ENCODE measurements at regions not wholly inside any gene's neighbourhood (a gene's known extent, or its start where the extent isn't known, plus 50 kb on each side); places are given as distances from the start of the nearest gene placed in this dataset.
"Not testable (repeated sequence)": the region's sequence is repeated elsewhere in the genome, so short reads cannot be mapped to it uniquely, and the experiment has no call there.

DNA sequence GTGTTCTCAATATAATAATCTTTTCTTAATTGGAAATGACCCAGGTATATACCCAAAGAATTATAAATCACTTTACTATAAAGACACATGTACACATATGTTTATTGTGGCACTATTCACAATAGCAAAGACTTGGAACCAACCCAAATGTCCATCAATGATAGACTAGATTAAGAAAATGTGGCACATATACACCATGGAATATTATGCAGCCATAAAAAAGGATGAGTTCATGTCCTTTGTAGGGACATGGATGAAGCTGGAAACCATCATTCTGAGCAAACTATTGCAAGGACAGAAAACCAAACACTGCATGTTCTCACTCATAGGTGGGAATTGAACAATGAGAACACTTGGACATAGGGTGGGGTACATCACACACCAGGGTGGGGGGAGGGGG lies 56.8 kb downstream of the SCGB2B2 start:
- H3K4me1 ChIP-seq; FAIRE-seq; POLR2A ChIA-PET; H3K4me2 ChIP-seq; H3K4me3 ChIP-seq; DNase-seq (ENCODE audit: low read depth in 1 of 2, low spot score in 1 of 2); H3K27ac ChIP-seq; CTCF ChIA-PET; ATAC-seq: not testable (repeated sequence)
- peaks cover 50% of the 10 kb centered on the region for H3K9me3 ChIP-seq

DNA sequence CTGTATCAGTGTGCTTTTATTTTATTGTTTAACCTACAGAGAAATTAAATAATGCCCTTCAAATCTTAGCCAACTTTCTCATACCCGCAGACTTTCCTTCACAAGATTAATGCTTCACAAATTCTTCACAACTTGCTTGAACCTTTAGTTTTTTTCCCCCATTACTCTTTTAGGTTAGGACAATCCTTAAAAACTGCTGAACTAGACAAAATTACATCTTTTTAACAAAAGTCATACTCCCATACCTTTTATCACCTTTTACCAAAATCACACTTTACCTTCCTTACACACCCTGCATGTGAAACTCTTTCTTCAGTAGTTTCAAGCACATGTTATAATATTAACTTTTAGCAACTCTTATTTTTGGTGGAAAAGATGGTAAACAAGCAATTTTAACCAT lies 58.5 kb downstream of the SCGB2B2 start:
- H3K4me3 ChIP-seq: no peak overlapping the region
- POLR2A ChIA-PET: no interaction called here
- H3K27ac ChIP-seq: no peak overlapping the region
- H3K4me1 ChIP-seq: no peaks in the 10 kb centered on the region
- peaks cover 50% of the 10 kb centered on the region for H3K9me3 ChIP-seq
- H3K4me2 ChIP-seq: no peak overlapping the region
- CTCF ChIA-PET: interaction anchor here (0.6 to 1.1 kb wide), 3 partner anchors 10 to 317 kb away, joined by 3 read pairs; no protein-coding TSS in a partner anchor
- TF ChIP-seq GATA3 (IDR thresholded peaks at IDR 0.05; ENCODE audit: borderline replicate concordance): no peak
- TF ChIP-seq HEYL (CRISPR knock-in tag; IDR thresholded peaks at IDR 0.05): no peak
- peak; percentile 94 for TF ChIP-seq MAFK (IDR thresholded peaks at IDR 0.05; ENCODE audit: partially characterized antibody)
- no peak for TF ChIP-seq HOXB13 (CRISPR knock-in tag; IDR thresholded peaks at IDR 0.05; ENCODE audit: low read depth)
- TF ChIP-seq ATOH8 (CRISPR knock-in tag; IDR thresholded peaks at IDR 0.05; ENCODE audit: low read depth): no peak
- peak; percentile 94 for FAIRE-seq
- no peak for ATAC-seq
- no peak for DNase-seq (ENCODE audit: low read depth in 1 of 2, low spot score in 1 of 2)
- WGBS (ENCODE audit: missing lambda C conversion rate): 34% methylated on average over 1 of the region's 1 CpG

DNA sequence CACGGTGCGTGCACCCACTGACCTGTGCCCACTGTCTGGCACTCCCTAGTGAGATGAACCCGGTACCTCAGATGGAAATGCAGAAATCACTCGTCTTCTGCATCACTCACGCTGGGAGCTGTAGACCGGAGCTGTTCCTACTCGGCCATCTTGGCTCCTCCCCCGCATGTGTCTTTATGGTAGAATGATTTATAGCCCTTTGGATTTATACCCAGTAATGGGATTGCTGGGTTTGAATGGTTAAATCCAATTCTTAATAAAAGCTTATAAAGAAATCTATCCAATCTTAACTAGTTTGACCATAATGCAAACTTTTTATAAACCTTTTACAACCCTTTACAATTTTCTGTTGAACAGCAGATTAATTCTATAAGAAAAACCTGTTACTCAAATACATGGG lies 59.0 kb downstream of the SCGB2B2 start:
- DNase-seq (ENCODE audit: low read depth in 1 of 2, low spot score in 1 of 2); H3K27ac ChIP-seq; H3K4me2 ChIP-seq; FAIRE-seq; H3K4me1 ChIP-seq; ATAC-seq; POLR2A ChIA-PET; H3K4me3 ChIP-seq: not testable (repeated sequence)
- 35% methylated on average over 8 of the region's 8 CpGs for WGBS (ENCODE audit: missing lambda C conversion rate)
- CTCF ChIA-PET: interaction anchor here (0.7 kb wide), 1 partner anchor 10 kb away, joined by 3 read pairs; no protein-coding TSS in a partner anchor
- H3K9me3 ChIP-seq: peaks cover 49% of the 10 kb centered on the region

- Histone ChIP-seq H3K9me3 (peaks cover 57% of the 10 kb centered on the region), H3K4me3 (no peak overlapping the region), H3K4me1 (no peaks in the 10 kb centered on the region), H3K4me2 (no peak overlapping the region), H3K27ac (no peak overlapping the region)
- ATAC-seq (no peak), FAIRE-seq (no peak), DNase-seq (ENCODE audit: low read depth in 1 of 2, low spot score in 1 of 2) (no peak)
- POLR2A ChIA-PET: no interaction called here
- CTCF ChIA-PET: no interaction called here
- TF ChIP-seq SMC3 (IDR thresholded peaks at IDR 0.05) (no peak), MAFK (IDR thresholded peaks at IDR 0.05; ENCODE audit: partially characterized antibody) (peak; percentile 59)
Observed at GRCh38 chr19:34603003-34603402, 74.0 kb downstream of the SCGB2B2 start.

GRCh38 chr19:34601071-34601470 lies 75.9 kb downstream of the SCGB2B2 start:
- H3K4me3 ChIP-seq: no peak overlapping the region
- WGBS (ENCODE audit: missing lambda C conversion rate): 0% methylated on average over 1 of the region's 1 CpG
- ATAC-seq: no peak
- peaks cover 51% of the 10 kb centered on the region for H3K9me3 ChIP-seq
- no peak overlapping the region for H3K4me2 ChIP-seq
- ChIA-PET CTCF (no interaction called here), POLR2A (no interaction called here)
- no peaks in the 10 kb centered on the region for H3K4me1 ChIP-seq
- no peak for DNase-seq (ENCODE audit: low read depth in 1 of 2, low spot score in 1 of 2)
- H3K27ac ChIP-seq: no peak overlapping the region
- FAIRE-seq: no peak
- no peak for TF ChIP-seq ZSCAN20 (CRISPR knock-in tag; IDR thresholded peaks at IDR 0.05)
- no peak for TF ChIP-seq RNF2 (IDR thresholded peaks at IDR 0.05; ENCODE audit: borderline replicate concordance, low read depth)
- TF ChIP-seq, protein P1, sequence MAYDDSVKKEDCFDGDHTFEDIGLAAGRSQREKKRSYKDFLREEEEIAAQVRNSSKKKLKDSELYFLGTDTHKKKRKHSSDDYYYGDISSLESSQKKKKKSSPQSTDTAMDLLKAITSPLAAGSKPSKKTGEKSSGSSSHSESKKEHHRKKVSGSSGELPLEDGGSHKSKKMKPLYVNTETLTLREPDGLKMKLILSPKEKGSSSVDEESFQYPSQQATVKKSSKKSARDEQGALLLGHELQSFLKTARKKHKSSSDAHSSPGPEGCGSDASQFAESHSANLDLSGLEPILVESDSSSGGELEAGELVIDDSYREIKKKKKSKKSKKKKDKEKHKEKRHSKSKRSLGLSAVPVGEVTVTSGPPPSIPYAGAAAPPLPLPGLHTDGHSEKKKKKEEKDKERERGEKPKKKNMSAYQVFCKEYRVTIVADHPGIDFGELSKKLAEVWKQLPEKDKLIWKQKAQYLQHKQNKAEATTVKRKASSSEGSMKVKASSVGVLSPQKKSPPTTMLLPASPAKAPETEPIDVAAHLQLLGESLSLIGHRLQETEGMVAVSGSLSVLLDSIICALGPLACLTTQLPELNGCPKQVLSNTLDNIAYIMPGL (CRISPR knock-in tag; IDR thresholded peaks at IDR 0.05; ENCODE audit: borderline replicate concordance): no peak
- TF ChIP-seq MAFK (IDR thresholded peaks at IDR 0.05; ENCODE audit: partially characterized antibody): no peak
- TF ChIP-seq RCOR1 (IDR thresholded peaks at IDR 0.05; ENCODE audit: low read depth, low read length): no peak
- no peak for TF ChIP-seq HOXA7 (CRISPR knock-in tag; IDR thresholded peaks at IDR 0.05)
- no peak for TF ChIP-seq HDAC2 (IDR thresholded peaks at IDR 0.05)
- TF ChIP-seq ESRRA (IDR thresholded peaks at IDR 0.05; ENCODE audit: borderline replicate concordance, low read length): no peak
- no peak for TF ChIP-seq CHD4 (IDR thresholded peaks at IDR 0.05; ENCODE audit: borderline replicate concordance)
- no peak for TF ChIP-seq NPAS2 (CRISPR knock-in tag; IDR thresholded peaks at IDR 0.05; ENCODE audit: borderline replicate concordance)
- no peak for TF ChIP-seq GATA3 (IDR thresholded peaks at IDR 0.05; ENCODE audit: borderline replicate concordance)
- no peak for TF ChIP-seq POLR2AphosphoS2 (conservative IDR thresholded peaks at IDR 0.05; ENCODE audit: low read length)
- no peak for TF ChIP-seq SREBF2 (IDR thresholded peaks at IDR 0.05)
- TF ChIP-seq, protein P2, sequence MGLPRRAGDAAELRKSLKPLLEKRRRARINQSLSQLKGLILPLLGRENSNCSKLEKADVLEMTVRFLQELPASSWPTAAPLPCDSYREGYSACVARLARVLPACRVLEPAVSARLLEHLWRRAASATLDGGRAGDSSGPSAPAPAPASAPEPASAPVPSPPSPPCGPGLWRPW (IDR thresholded peaks at IDR 0.05): no peak
- no peak for TF ChIP-seq RARB (CRISPR knock-in tag; IDR thresholded peaks at IDR 0.05)
- TF ChIP-seq ELK1 (IDR thresholded peaks at IDR 0.05; ENCODE audit: low read depth, low read length): no peak

All from A549 (cell line).